ENCODE measurements at regions not wholly inside any gene's neighbourhood (a gene's known extent, or its start where the extent isn't known, plus 50 kb on each side); places are given as distances from the start of the nearest gene placed in this dataset.

- no peak overlapping the region for H2AK9ac ChIP-seq (replicated peaks; ENCODE audit: low read depth, low read length, poor library complexity)
- no peak overlapping the region for H2AFZ ChIP-seq (replicated peaks; ENCODE audit: low read length, poor library complexity)
- no peak overlapping the region for H2BK5ac ChIP-seq (ENCODE audit: low read depth, low read length, poor library complexity, severe bottlenecking)
- H3K18ac ChIP-seq (ENCODE audit: low read depth, low read length), result no peak overlapping the region
- no peak overlapping the region for H3K9ac ChIP-seq (ENCODE audit: low read depth, low read length)
- H4K8ac ChIP-seq (ENCODE audit: low read depth in 2 of 2, low read length in 2 of 2), result no peak overlapping the region
- POLR2A ChIA-PET (ENCODE audit: unreplicated experiment), result no interaction called here
- in situ Hi-C loops (cut with MboI; ENCODE audit: low sequenced_read_pairs), result no loop called here
- no peak overlapping the region for H4K91ac ChIP-seq (ENCODE audit: insufficient read depth, low read depth, low read length)
- no peak overlapping the region for H2BK15ac ChIP-seq (ENCODE audit: low read depth, low read length)
- H3K14ac ChIP-seq (replicated peaks; ENCODE audit: low read depth, low read length), result no peak overlapping the region
- no peak overlapping the region for H3K4me3 ChIP-seq (ENCODE audit: insufficient read depth, low read depth, low read length)
- H3K36me3 ChIP-seq (ENCODE audit: control insufficient read depth, insufficient read depth, low read length), result no peaks in the 10 kb centered on the region
- no peak overlapping the region for H3K56ac ChIP-seq (ENCODE audit: extremely low read depth, insufficient read depth, low read length)
- DNase-seq, result no peak
- WGBS, 2 experiments (ENCODE audit: extremely low coverage in 2 of 2, insufficient read length in 1 of 2), result 80% methylated on average over 2 of the region's 3 CpGs; no CpG with 5 or more reads in 1 of the 2 experiments
- H3K4me1 ChIP-seq (ENCODE audit: control insufficient read depth, insufficient read depth, low read length), result no peaks in the 10 kb centered on the region
- dilution Hi-C loops (cut with HindIII; ENCODE audit: low sequenced_read_pairs, unreplicated experiment), result no loop called here
- no peak overlapping the region for H2AK5ac ChIP-seq (ENCODE audit: low read depth, low read length)
- TF ChIP-seq BHLHE40 (IDR thresholded peaks at IDR 0.05; ENCODE audit: low read depth, low read length) (no peak), MAZ (IDR thresholded peaks at IDR 0.05; ENCODE audit: borderline replicate concordance, low read depth, low read length) (no peak), SMC3 (IDR thresholded peaks at IDR 0.05; ENCODE audit: low read depth, low read length) (no peak), RFX5 (IDR thresholded peaks at IDR 0.05; ENCODE audit: low read depth, low read length) (no peak), RCOR1 (IDR thresholded peaks at IDR 0.05; ENCODE audit: insufficient replicate concordance, low read length) (no peak), CEBPB (IDR thresholded peaks at IDR 0.05; ENCODE audit: low read depth, low read length) (no peak), MXI1 (IDR thresholded peaks at IDR 0.05; ENCODE audit: borderline replicate concordance, low read depth, low read length) (no peak), POLR2A (IDR thresholded peaks at IDR 0.05; ENCODE audit: low read depth, low read length) (no peak), MAFK (IDR thresholded peaks at IDR 0.05; ENCODE audit: low read depth, low read length) (no peak), CTCF (conservative IDR thresholded peaks at IDR 0.05; ENCODE audit: low read depth, low read length) (no peak), CHD1 (IDR thresholded peaks at IDR 0.05; ENCODE audit: low read depth, low read length) (no peak), FOS (IDR thresholded peaks at IDR 0.05; ENCODE audit: low read depth, low read length) (no peak), RAD21 (IDR thresholded peaks at IDR 0.05; ENCODE audit: low read length) (no peak), NFE2L2 (IDR thresholded peaks at IDR 0.05; ENCODE audit: low read depth, low read length) (no peak), ELK1 (IDR thresholded peaks at IDR 0.05; ENCODE audit: borderline replicate concordance, low read depth, low read length) (no peak), USF2 (IDR thresholded peaks at IDR 0.05; ENCODE audit: low read depth, low read length) (no peak)
- H3K9me1 ChIP-seq (ENCODE audit: insufficient read depth, low read length), result no peaks in the 10 kb centered on the region
- no peak for ATAC-seq (ENCODE audit: low read depth)
- CTCF ChIA-PET, result no interaction called here
- H3K79me1 ChIP-seq (ENCODE audit: low read depth in 1 of 2, low read length in 2 of 2), result no peaks in the 10 kb centered on the region
- H3K4ac ChIP-seq (ENCODE audit: low read depth, low read length), result no peak overlapping the region
- no peak overlapping the region for H2BK20ac ChIP-seq (ENCODE audit: low read depth, low read length)
- intact Hi-C loops (cut with micrococcal nuclease), result no loop called here
- no peak overlapping the region for H3K27ac ChIP-seq (ENCODE audit: insufficient read depth, low read length)
- no peaks in the 10 kb centered on the region for H4K20me1 ChIP-seq (ENCODE audit: insufficient read depth, low read length)
- no peaks in the 10 kb centered on the region for H3K27me3 ChIP-seq (ENCODE audit: control insufficient read depth, insufficient read depth, low read length)
- no TSS peak for BruUV-seq (replicated peaks)
- H3K9me3 ChIP-seq (ENCODE audit: control insufficient read depth, insufficient read depth, low read length), result no peaks in the 10 kb centered on the region
- H3K23ac ChIP-seq (ENCODE audit: low read depth, low read length), result no peak overlapping the region
- H4K5ac ChIP-seq (ENCODE audit: low read depth, low read length), result no peak overlapping the region
- no peak overlapping the region for H2BK120ac ChIP-seq (ENCODE audit: low read depth, low read length)
- H3K4me2 ChIP-seq (ENCODE audit: low read depth, low read length), result no peak overlapping the region
Observed at GRCh38 chr13:105948143-105948542, 587.3 kb downstream of the EFNB2 start.

Data from IMR-90 (cell line).